SK-N-SH (cell line): ENCODE measurements at regions not wholly inside any gene's neighbourhood (a gene's known extent, or its start where the extent isn't known, plus 50 kb on each side); places are given as distances from the start of the nearest gene placed in this dataset.

Experiments
- CTCF ChIA-PET: fragments of 300-600, 350-600 bp; formaldehyde crosslinking; extraction: SDS; loops from one replicate; lab custom pipeline; 2021; lab: Yijun Ruan, JAX
- POLR2A ChIA-PET: fragments of 350-600 bp; sonication (Branson Sonifier 250); formaldehyde crosslinking; extraction: SDS; loops from one replicate; lab custom pipeline; 2020; ENCODE audit warnings: antibody characterized with exemption, inconsistent platforms; lab: Yijun Ruan, JAX
- DNase-seq: peaks from one replicate; pipeline ENCODE4 v3.0.0; 2012
- H2AFZ ChIP-seq: fragments of 200-600 bp; sonication (generic); 2 replicates; pipeline ENCODE4 v1.8.1; 2016; ENCODE audit warnings: antibody characterized with exemption, mild to moderate bottlenecking, low read depth
- H3F3A ChIP-seq: fragments of 200-600 bp; sonication (generic); replicated peaks from 2 replicates; pipeline ENCODE3; 2016; ENCODE audit warnings: antibody characterized with exemption, mild to moderate bottlenecking; ENCODE audit not compliant: insufficient read depth
- H3K27ac ChIP-seq, 2 experiments: fragments of 200-500 bp in 1 of 2; fragments of 200-600 bp in 1 of 2; sonication (Bioruptor generic) in 1 of 2; sonication (generic), shearing (Covaris generic) in 1 of 2; 2 replicates each; pipeline versions ENCODE4 v1.5.1 to v1.6.1; 2014 to 2016; ENCODE audit warnings: low read depth in 2 of 2, inconsistent platforms in 1 of 2, low read length in 1 of 2, mild to moderate bottlenecking in 1 of 2, mixed read lengths in 1 of 2
- H3K27me3 ChIP-seq: fragments of 200-600 bp; sonication (generic), shearing (Covaris generic); 2 replicates; pipeline ENCODE4 v1.6.1; 2016; ENCODE audit warnings: mixed run types; ENCODE audit not compliant: insufficient read depth
- H3K36me3 ChIP-seq, 2 experiments: fragments of 200-500 bp in 1 of 2; fragments of 200-600 bp in 1 of 2; sonication (Bioruptor generic) in 1 of 2; sonication (generic) in 1 of 2; replicated peaks in 1 of 2; 2 replicates each; pipeline versions ENCODE3 to v1.5.1; 2014 to 2016; ENCODE audit warnings: low read length in 1 of 2, mild to moderate bottlenecking in 1 of 2; ENCODE audit not compliant: insufficient read depth in 2 of 2, control insufficient read depth in 1 of 2
- H3K4me1 ChIP-seq, 2 experiments: fragments of 200-500 bp in 1 of 2; fragments of 200-600 bp in 1 of 2; sonication (Bioruptor generic) in 1 of 2; sonication (generic), shearing (Covaris generic) in 1 of 2; 2 replicates each; pipeline versions ENCODE4 v1.5.1 to v1.6.1; 2014 to 2016; ENCODE audit warnings: low read depth in 1 of 2, low read length in 1 of 2, mixed run types in 1 of 2; ENCODE audit not compliant: insufficient read depth in 2 of 2, control insufficient read depth in 1 of 2
- H3K4me2 ChIP-seq: fragments of 200-600 bp; sonication (generic), shearing (Covaris generic); 2 replicates; pipeline ENCODE4 v1.6.1; 2017; ENCODE audit warnings: mixed run types
- H3K4me3 ChIP-seq, 2 experiments: fragments of 200-500 bp in 1 of 2; fragments of 200-600 bp in 1 of 2; sonication (Bioruptor generic) in 1 of 2; sonication (generic), shearing (Covaris generic) in 1 of 2; 2 replicates each; pipeline versions ENCODE4 v1.5.1 to v1.8.1; 2014 to 2016; ENCODE audit warnings: low read depth in 2 of 2, inconsistent platforms in 1 of 2, low read length in 1 of 2, mild to moderate bottlenecking in 1 of 2, mixed read lengths in 1 of 2, moderate library complexity in 1 of 2
- H3K79me2 ChIP-seq: fragments of 200-600 bp; sonication (generic); 2 replicates; pipeline ENCODE4 v1.8.1; 2017; ENCODE audit warnings: mild to moderate bottlenecking; ENCODE audit not compliant: insufficient read depth
- H3K9ac ChIP-seq: fragments of 200-600 bp; sonication (generic); 2 replicates; pipeline ENCODE4 v1.6.1; 2017; ENCODE audit warnings: mixed run types
- H3K9me2 ChIP-seq: fragments of 200-600 bp; sonication (generic); 2 replicates; pipeline ENCODE4 v1.6.1; 2017; ENCODE audit warnings: mixed run types
- H3K9me3 ChIP-seq: fragments of 200-600 bp; sonication (generic); 2 replicates; pipeline ENCODE4 v1.6.1; 2017; ENCODE audit warnings: mixed run types, mild to moderate bottlenecking, moderate library complexity
- H4K20me1 ChIP-seq: fragments of 200-600 bp; sonication (generic); 2 replicates; pipeline ENCODE4 v1.6.1; 2017; ENCODE audit warnings: mild to moderate bottlenecking, mixed run types; ENCODE audit not compliant: insufficient read depth
- CHD2 ChIP-seq: fragments of 150-350 bp; IDR thresholded peaks from 2 replicates; pipeline ENCODE4 v1.6.1; 2018; ENCODE audit warnings: low read length; ENCODE audit not compliant: partially characterized antibody
- CTCF ChIP-seq: fragments of 200-600 bp; sonication (generic); IDR thresholded peaks from 2 replicates; pipeline ENCODE4 v1.6.1; 2017; ENCODE audit warnings: antibody characterized with exemption, mild to moderate bottlenecking, moderate library complexity
- EP300 ChIP-seq, 2 experiments: IDR thresholded peaks; 2 replicates each; pipeline versions ENCODE4 v1.4.0 to v1.6.1; 2012; ENCODE audit warnings: borderline replicate concordance in 1 of 2, low read depth in 1 of 2, low read length in 1 of 2
- EZH2phosphoT487 ChIP-seq: fragments of 200-600 bp; sonication (generic); IDR thresholded peaks from 2 replicates; pipeline ENCODE4 v1.6.1; 2017; ENCODE audit warnings: low read depth, mixed run types, mild to moderate bottlenecking, antibody characterized with exemption, moderate library complexity, borderline replicate concordance
- GATA2 ChIP-seq: sonication (generic); formaldehyde crosslinking; IDR thresholded peaks from 2 replicates; pipeline ENCODE4 v1.5.0; 2020; ENCODE audit warnings: mild to moderate bottlenecking, missing genetic modification reagents
- JUND ChIP-seq: IDR thresholded peaks from 2 replicates; pipeline ENCODE4 v1.4.0; 2012
- MEF2A ChIP-seq: IDR thresholded peaks from 2 replicates; pipeline ENCODE4 v1.4.0; 2012; ENCODE audit warnings: low read depth, borderline replicate concordance
- MXI1 ChIP-seq: IDR thresholded peaks from 2 replicates; pipeline ENCODE4 v1.6.1; 2012; ENCODE audit warnings: mild to moderate bottlenecking, low read depth, low read length, improper control_type of control experiment
- NFIC ChIP-seq: IDR thresholded peaks from 2 replicates; pipeline ENCODE4 v1.4.0; 2012; ENCODE audit warnings: borderline replicate concordance
- NRF1 ChIP-seq: IDR thresholded peaks from 2 replicates; pipeline ENCODE4 v1.6.1; 2012; ENCODE audit warnings: low read depth, mild to moderate bottlenecking, low read length
- PBX3 ChIP-seq: IDR thresholded peaks from 2 replicates; pipeline ENCODE4; 2012
- RAD21 ChIP-seq: IDR thresholded peaks from 2 replicates; pipeline ENCODE4 v1.6.1; 2012; ENCODE audit warnings: mild to moderate bottlenecking, low read length
- RCOR1 ChIP-seq: fragments of 150-350 bp; IDR thresholded peaks from 2 replicates; pipeline ENCODE4 v1.6.1; 2017; ENCODE audit warnings: antibody characterized with exemption, low read length
- RXRA ChIP-seq: IDR thresholded peaks from 2 replicates; pipeline ENCODE4 v1.4.0; 2012; ENCODE audit warnings: low read depth, mild to moderate bottlenecking, borderline replicate concordance
- SIN3A ChIP-seq: IDR thresholded peaks from 2 replicates; pipeline ENCODE4 v1.6.1; 2012; ENCODE audit warnings: low read depth, mild to moderate bottlenecking, low read length, moderate library complexity, borderline replicate concordance
- SMC3 ChIP-seq: IDR thresholded peaks from 2 replicates; pipeline ENCODE4 v1.6.1; 2012; ENCODE audit warnings: low read depth, low read length, improper control_type of control experiment
- TCF12 ChIP-seq: IDR thresholded peaks from 2 replicates; pipeline ENCODE4 v1.4.0; 2012
- TEAD4 ChIP-seq: IDR thresholded peaks from 2 replicates; pipeline ENCODE4 v1.4.0; 2012; ENCODE audit warnings: mild to moderate bottlenecking, borderline replicate concordance; ENCODE audit not compliant: insufficient read depth
- USF2 ChIP-seq: fragments of 150-350 bp; IDR thresholded peaks from 2 replicates; pipeline ENCODE4 v1.6.1; 2017; ENCODE audit warnings: antibody characterized with exemption, low read length, low read depth, borderline replicate concordance
- WGBS: methylation state at CpG from one replicate; pipeline ENCODE4 v1.1.6; 2017; ENCODE audit warnings: low lambda C conversion rate; 5-methylcytosine and 5-hydroxymethylcytosine counted together
- TF ChIP-seq, protein P1 (sequence below): IDR thresholded peaks from 2 replicates; pipeline ENCODE4 v1.4.0; 2012; ENCODE audit warnings: low read depth
- TF ChIP-seq, protein P2 (sequence below): fragments of 150-350 bp; IDR thresholded peaks from 2 replicates; pipeline ENCODE4 v1.6.1; 2016; ENCODE audit warnings: mild to moderate bottlenecking, low read depth, low read length

GRCh38 chr12:28802706-28803438, 346.2 kb upstream of the FAR2 start:
- no peak overlapping the region for H3K4me2 ChIP-seq
- no peak overlapping the region for H3K9ac ChIP-seq
- peak overlapping the region in 1 of 2 experiments; percentile 40; a peak in 2 of 4 replicates for H3K27ac ChIP-seq
- H3K9me2 ChIP-seq = no peaks in the 10 kb centered on the region
- POLR2A ChIA-PET = no interaction called here
- H3F3A ChIP-seq = no peaks in the 10 kb centered on the region
- no peak overlapping the region for H3K4me3 ChIP-seq
- 66% methylated on average over 5 of the region's 5 CpGs for WGBS
- H4K20me1 ChIP-seq = no peaks in the 10 kb centered on the region
- TF ChIP-seq NRF1 = no peak
- no peak for TF ChIP-seq USF2
- TF ChIP-seq MXI1 = no peak
- TF ChIP-seq EP300 (IDR thresholded peaks at IDR 0.05; ENCODE audit: borderline replicate concordance in 1 of 2, low read depth in 1 of 2, low read length in 1 of 2) = no peak
- TF ChIP-seq PBX3 = no peak
- TF ChIP-seq CTCF = no peak
- TF ChIP-seq, protein P1, sequence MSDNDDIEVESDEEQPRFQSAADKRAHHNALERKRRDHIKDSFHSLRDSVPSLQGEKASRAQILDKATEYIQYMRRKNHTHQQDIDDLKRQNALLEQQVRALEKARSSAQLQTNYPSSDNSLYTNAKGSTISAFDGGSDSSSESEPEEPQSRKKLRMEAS = no peak
- TF ChIP-seq TEAD4 = no peak
- TF ChIP-seq CHD2 = no peak
- peaks cover 0 to 4% of the 10 kb centered on the region in 2 experiments; a peak in 1 of 4 replicates for H3K4me1 ChIP-seq
- no peak for DNase-seq
- H3K79me2 ChIP-seq = no peaks in the 10 kb centered on the region
- CTCF ChIA-PET = interaction anchor here (0.9 to 1.5 kb wide), 3 partner anchors 13 to 515 kb away, joined by 3 to 5 read pairs (median 4); no protein-coding TSS in a partner anchor
- no peak overlapping the region for H2AFZ ChIP-seq
- no peaks in the 10 kb centered on the region for H3K9me3 ChIP-seq
- no peaks in the 10 kb centered on the region for H3K27me3 ChIP-seq
- H3K36me3 ChIP-seq = no peaks in the 10 kb centered on the region

- no peaks in the 10 kb centered on the region for H3K36me3 ChIP-seq
Observed at GRCh38 chr12:28807535-28807934, 341.5 kb upstream of the FAR2 start.

More at GRCh38 chr12:28807535-28807934, 341.5 kb upstream of the FAR2 start:
- Histone ChIP-seq H2AFZ (no peak overlapping the region), H3K4me1 (peaks cover 0 to 18% of the 10 kb centered on the region in 2 experiments; a peak in 2 of 4 replicates), H3K27ac (no peak overlapping the region), H4K20me1 (no peaks in the 10 kb centered on the region), H3K4me2 (no peak overlapping the region), H3K9ac (no peak overlapping the region), H3K4me3 (no peak overlapping the region), H3K79me2 (no peaks in the 10 kb centered on the region), H3K9me3 (no peaks in the 10 kb centered on the region), H3K27me3 (no peaks in the 10 kb centered on the region), H3K9me2 (no peaks in the 10 kb centered on the region), H3F3A (no peaks in the 10 kb centered on the region)
- TF ChIP-seq SIN3A (no peak), RCOR1 (no peak), MXI1 (no peak), GATA2 (no peak), MEF2A (no peak), JUND (no peak), RXRA (no peak), SMC3 (no peak), NFIC (no peak), EP300 (IDR thresholded peaks at IDR 0.05; ENCODE audit: borderline replicate concordance in 1 of 2, low read depth in 1 of 2, low read length in 1 of 2) (no peak), TCF12 (no peak), RAD21 (no peak), TEAD4 (no peak), NRF1 (no peak), EZH2phosphoT487 (no peak)
- TF ChIP-seq, protein P2, sequence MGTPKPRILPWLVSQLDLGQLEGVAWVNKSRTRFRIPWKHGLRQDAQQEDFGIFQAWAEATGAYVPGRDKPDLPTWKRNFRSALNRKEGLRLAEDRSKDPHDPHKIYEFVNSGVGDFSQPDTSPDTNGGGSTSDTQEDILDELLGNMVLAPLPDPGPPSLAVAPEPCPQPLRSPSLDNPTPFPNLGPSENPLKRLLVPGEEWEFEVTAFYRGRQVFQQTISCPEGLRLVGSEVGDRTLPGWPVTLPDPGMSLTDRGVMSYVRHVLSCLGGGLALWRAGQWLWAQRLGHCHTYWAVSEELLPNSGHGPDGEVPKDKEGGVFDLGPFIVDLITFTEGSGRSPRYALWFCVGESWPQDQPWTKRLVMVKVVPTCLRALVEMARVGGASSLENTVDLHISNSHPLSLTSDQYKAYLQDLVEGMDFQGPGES = no peak
- TF ChIP-seq, protein P1 = no peak
- CTCF ChIA-PET = no interaction called here
- POLR2A ChIA-PET = no interaction called here
- WGBS = 49% methylated on average over 3 of the region's 3 CpGs
- DNase-seq = no peak
